ENCODE measurements at regions not wholly inside any gene's neighbourhood (a gene's known extent, or its start where the extent isn't known, plus 50 kb on each side); places are given as distances from the start of the nearest gene placed in this dataset.

GRCh38 chr11:95346265-95346664 lies 115.3 kb upstream of the SESN3 start:
- Histone ChIP-seq H2AK5ac (ENCODE audit: low read length) (no peak overlapping the region), H3K27ac (ENCODE audit: low read depth, low read length) (no peak overlapping the region), H4K5ac (ENCODE audit: low read length) (no peak overlapping the region), H2BK120ac (ENCODE audit: low read depth, low read length) (no peak overlapping the region), H3K36me3 (ENCODE audit: control insufficient read depth, insufficient read depth, low read length) (no peaks in the 10 kb centered on the region), H3K56ac (ENCODE audit: low read length) (no peak overlapping the region), H3K79me1 (ENCODE audit: low read length) (no peaks in the 10 kb centered on the region), H3K4me2 (ENCODE audit: low read length) (no peak overlapping the region), H3K4me3 (ENCODE audit: low read length) (no peak overlapping the region), H3K79me2 (ENCODE audit: control insufficient read depth, insufficient read depth, low read length) (no peaks in the 10 kb centered on the region), H3K23ac (ENCODE audit: low read length) (no peak overlapping the region), H3K27me3 (ENCODE audit: insufficient read depth, low read length, poor library complexity) (no peaks in the 10 kb centered on the region), H2BK15ac (replicated peaks; ENCODE audit: low read depth) (no peak overlapping the region), H4K8ac (ENCODE audit: low read depth, low read length) (no peak overlapping the region), H3K9ac (ENCODE audit: low read length) (no peak overlapping the region), H3K4ac (ENCODE audit: low read depth, low read length) (no peak overlapping the region), H3K4me1 (ENCODE audit: control insufficient read depth, low read depth, low read length) (no peaks in the 10 kb centered on the region), H2BK5ac (ENCODE audit: low read length) (no peak overlapping the region), H3K18ac (ENCODE audit: low read length) (no peak overlapping the region)
- DNase-seq = no peak
- WGBS (ENCODE audit: extremely low coverage, insufficient coverage, low lambda C conversion rate) = no CpG with 5 or more reads among the region's 1 CpG

GRCh38 chr11:95345651-95346050 lies 114.6 kb upstream of the SESN3 start:
- no peak overlapping the region for H3K4me3 ChIP-seq (ENCODE audit: low read length)

GRCh38 chr11:95344932-95345642 lies 114.1 kb upstream of the SESN3 start:
- no peaks in the 10 kb centered on the region for H3K79me2 ChIP-seq (ENCODE audit: control insufficient read depth, insufficient read depth, low read length)
- no peak overlapping the region for H3K23ac ChIP-seq (ENCODE audit: low read length)
- no peak overlapping the region for H3K18ac ChIP-seq (ENCODE audit: low read length)
- no peak overlapping the region for H3K4ac ChIP-seq (ENCODE audit: low read depth, low read length)
- H4K8ac ChIP-seq (ENCODE audit: low read depth, low read length) = no peak overlapping the region
- H3K56ac ChIP-seq (ENCODE audit: low read length) = no peak overlapping the region
- no peak overlapping the region for H2BK15ac ChIP-seq (replicated peaks; ENCODE audit: low read depth)
- WGBS (ENCODE audit: extremely low coverage, insufficient coverage, low lambda C conversion rate) = no CpG with 5 or more reads among the region's 4 CpGs
- no peak overlapping the region for H3K4me3 ChIP-seq (ENCODE audit: low read length)
- H2AK5ac ChIP-seq (ENCODE audit: low read length) = no peak overlapping the region
- no peak for DNase-seq
- no peaks in the 10 kb centered on the region for H3K4me1 ChIP-seq (ENCODE audit: control insufficient read depth, low read depth, low read length)
- no peak overlapping the region for H3K9ac ChIP-seq (ENCODE audit: low read length)
- H3K79me1 ChIP-seq (ENCODE audit: low read length) = no peaks in the 10 kb centered on the region
- H3K27me3 ChIP-seq (ENCODE audit: insufficient read depth, low read length, poor library complexity) = no peaks in the 10 kb centered on the region
- H2BK5ac ChIP-seq (ENCODE audit: low read length) = no peak overlapping the region
- no peak overlapping the region for H2BK120ac ChIP-seq (ENCODE audit: low read depth, low read length)
- H3K4me2 ChIP-seq (ENCODE audit: low read length) = no peak overlapping the region
- no peaks in the 10 kb centered on the region for H3K36me3 ChIP-seq (ENCODE audit: control insufficient read depth, insufficient read depth, low read length)
- H4K5ac ChIP-seq (ENCODE audit: low read length) = no peak overlapping the region
- H3K27ac ChIP-seq (ENCODE audit: low read depth, low read length) = no peak overlapping the region

More at GRCh38 chr11:95345651-95346050, 114.6 kb upstream of the SESN3 start:
- H3K9ac ChIP-seq (ENCODE audit: low read length) = no peak overlapping the region
- no peaks in the 10 kb centered on the region for H3K79me2 ChIP-seq (ENCODE audit: control insufficient read depth, insufficient read depth, low read length)
- no peak overlapping the region for H2BK5ac ChIP-seq (ENCODE audit: low read length)
- H3K4me2 ChIP-seq (ENCODE audit: low read length) = no peak overlapping the region
- H3K18ac ChIP-seq (ENCODE audit: low read length) = no peak overlapping the region
- H3K36me3 ChIP-seq (ENCODE audit: control insufficient read depth, insufficient read depth, low read length) = no peaks in the 10 kb centered on the region
- no peaks in the 10 kb centered on the region for H3K4me1 ChIP-seq (ENCODE audit: control insufficient read depth, low read depth, low read length)
- H3K27me3 ChIP-seq (ENCODE audit: insufficient read depth, low read length, poor library complexity) = no peaks in the 10 kb centered on the region
- H2BK15ac ChIP-seq (replicated peaks; ENCODE audit: low read depth) = no peak overlapping the region
- no peak overlapping the region for H3K27ac ChIP-seq (ENCODE audit: low read depth, low read length)
- no peaks in the 10 kb centered on the region for H3K79me1 ChIP-seq (ENCODE audit: low read length)
- H3K56ac ChIP-seq (ENCODE audit: low read length) = no peak overlapping the region
- no peak for DNase-seq
- H2AK5ac ChIP-seq (ENCODE audit: low read length) = no peak overlapping the region
- H3K23ac ChIP-seq (ENCODE audit: low read length) = no peak overlapping the region
- H2BK120ac ChIP-seq (ENCODE audit: low read depth, low read length) = no peak overlapping the region
- H4K5ac ChIP-seq (ENCODE audit: low read length) = no peak overlapping the region
- no peak overlapping the region for H4K8ac ChIP-seq (ENCODE audit: low read depth, low read length)
- no peak overlapping the region for H3K4ac ChIP-seq (ENCODE audit: low read depth, low read length)

- peaks cover 5% of the 10 kb centered on the region for H3K4me1 ChIP-seq (ENCODE audit: control insufficient read depth, low read depth, low read length)
Observed at GRCh38 chr11:95341221-95341620, 110.2 kb upstream of the SESN3 start.

GRCh38 chr11:95339086-95339901 lies 108.3 kb upstream of the SESN3 start:
- no peak overlapping the region for H3K4me2 ChIP-seq (ENCODE audit: low read length)
- H2AK5ac ChIP-seq (ENCODE audit: low read length) = no peak overlapping the region
- no peaks in the 10 kb centered on the region for H3K79me2 ChIP-seq (ENCODE audit: control insufficient read depth, insufficient read depth, low read length)
- no peak overlapping the region for H2BK120ac ChIP-seq (ENCODE audit: low read depth, low read length)
- H4K5ac ChIP-seq (ENCODE audit: low read length) = no peak overlapping the region
- no peak overlapping the region for H3K23ac ChIP-seq (ENCODE audit: low read length)
- H2BK5ac ChIP-seq (ENCODE audit: low read length) = no peak overlapping the region
- no peaks in the 10 kb centered on the region for H3K79me1 ChIP-seq (ENCODE audit: low read length)
- WGBS (ENCODE audit: extremely low coverage, insufficient coverage, low lambda C conversion rate) = no CpG with 5 or more reads among the region's 4 CpGs
- H3K27ac ChIP-seq (ENCODE audit: low read depth, low read length) = no peak overlapping the region
- H3K27me3 ChIP-seq (ENCODE audit: insufficient read depth, low read length, poor library complexity) = no peaks in the 10 kb centered on the region
- H3K9ac ChIP-seq (ENCODE audit: low read length) = no peak overlapping the region
- no peak overlapping the region for H3K56ac ChIP-seq (ENCODE audit: low read length)
- H4K8ac ChIP-seq (ENCODE audit: low read depth, low read length) = no peak overlapping the region
- peak overlapping the region; percentile 57 for H3K18ac ChIP-seq (ENCODE audit: low read length)
- H3K4ac ChIP-seq (ENCODE audit: low read depth, low read length) = no peak overlapping the region
- no peaks in the 10 kb centered on the region for H3K36me3 ChIP-seq (ENCODE audit: control insufficient read depth, insufficient read depth, low read length)
- H3K4me1 ChIP-seq (ENCODE audit: control insufficient read depth, low read depth, low read length) = peaks cover 8% of the 10 kb centered on the region
- H2BK15ac ChIP-seq (replicated peaks; ENCODE audit: low read depth) = no peak overlapping the region
- no peak overlapping the region for H3K4me3 ChIP-seq (ENCODE audit: low read length)
- peak; percentile 25 for DNase-seq

More at GRCh38 chr11:95341221-95341620, 110.2 kb upstream of the SESN3 start:
- Histone ChIP-seq H4K5ac (ENCODE audit: low read length) (no peak overlapping the region), H4K8ac (ENCODE audit: low read depth, low read length) (no peak overlapping the region), H3K56ac (ENCODE audit: low read length) (no peak overlapping the region), H2BK120ac (ENCODE audit: low read depth, low read length) (no peak overlapping the region), H3K27me3 (ENCODE audit: insufficient read depth, low read length, poor library complexity) (no peaks in the 10 kb centered on the region), H2BK15ac (replicated peaks; ENCODE audit: low read depth) (no peak overlapping the region), H2BK5ac (ENCODE audit: low read length) (no peak overlapping the region), H3K27ac (ENCODE audit: low read depth, low read length) (no peak overlapping the region), H3K36me3 (ENCODE audit: control insufficient read depth, insufficient read depth, low read length) (no peaks in the 10 kb centered on the region), H3K23ac (ENCODE audit: low read length) (peak overlapping the region; percentile 74), H3K79me1 (ENCODE audit: low read length) (no peaks in the 10 kb centered on the region), H3K79me2 (ENCODE audit: control insufficient read depth, insufficient read depth, low read length) (no peaks in the 10 kb centered on the region), H3K4ac (ENCODE audit: low read depth, low read length) (no peak overlapping the region), H3K4me2 (ENCODE audit: low read length) (no peak overlapping the region), H3K4me3 (ENCODE audit: low read length) (no peak overlapping the region), H3K9ac (ENCODE audit: low read length) (no peak overlapping the region), H3K18ac (ENCODE audit: low read length) (no peak overlapping the region), H2AK5ac (ENCODE audit: low read length) (no peak overlapping the region)
- WGBS (ENCODE audit: extremely low coverage, insufficient coverage, low lambda C conversion rate) = no CpG with 5 or more reads among the region's 10 CpGs
- no peak for DNase-seq

Data from mesendoderm (in vitro differentiated cells).